PC-3 (cell line): ENCODE measurements at regions not wholly inside any gene's neighbourhood (a gene's known extent, or its start where the extent isn't known, plus 50 kb on each side); places are given as distances from the start of the nearest gene placed in this dataset.
A peak's percentile ranks its signal among the peaks of the same experiment; 100 is the strongest.

Source experiments
- ATAC-seq: fragments of 200-7000 bp; cut with Tn5 transposase; 2 replicates; pipeline ENCODE4 v1.9.1; 2020; ENCODE audit warnings: mild to moderate bottlenecking, moderate library complexity
- BruUV-seq: library from RNA; stranded (reverse); fragments of 400-500 nt; replicated peaks from 2 replicates; lab custom pipeline; 2021; lab: Mats Ljungman, UMichigan
- CTCF ChIA-PET: fragments of 300-600 bp; sonication (Branson Sonifier 250); formaldehyde crosslinking; loops from one replicate; lab custom pipeline; 2022; ENCODE audit warnings: antibody characterized with exemption; lab: Charles Lee
- POLR2A ChIA-PET: fragments of 300-600 bp; sonication (Branson Sonifier 250); formaldehyde crosslinking; loops from one replicate; lab custom pipeline; 2022; ENCODE audit warnings: antibody characterized with exemption; ENCODE audit not compliant: unreplicated experiment; lab: Charles Lee
- DNase-seq: peaks from one replicate; pipeline ENCODE4 v3.0.0-alpha.2; 2015
- H2AFZ ChIP-seq: fragments of 300-600 bp; sonication (generic); 2 replicates; pipeline ENCODE4 v1.6.0; 2016; ENCODE audit warnings: antibody characterized with exemption, low read length
- H3F3A ChIP-seq: fragments of 300-600 bp; sonication (generic); one replicate; pipeline ENCODE4 v1.6.0; 2017; ENCODE audit warnings: antibody characterized with exemption, low read length, control low read depth, mild to moderate bottlenecking; ENCODE audit not compliant: unreplicated experiment
- H3K27ac ChIP-seq: fragments of 300-600 bp; sonication (generic); 2 replicates; pipeline ENCODE4 v1.5.1; 2016; ENCODE audit warnings: mild to moderate bottlenecking, low read length
- H3K27me3 ChIP-seq: fragments of 300-600 bp; sonication (generic); 2 replicates; pipeline ENCODE4 v1.6.1; 2016; ENCODE audit warnings: low read length, mixed read lengths
- H3K36me3 ChIP-seq: fragments of 300-600 bp; sonication (generic); 2 replicates; pipeline ENCODE4 v1.6.1; 2016; ENCODE audit warnings: low read depth, mixed run types, low read length, mixed read lengths
- H3K4me1 ChIP-seq: fragments of 300-600 bp; sonication (generic); 2 replicates; pipeline ENCODE4 v1.5.1; 2016; ENCODE audit warnings: low read length; ENCODE audit not compliant: insufficient read depth
- H3K4me2 ChIP-seq: fragments of 300-600 bp; sonication (generic); 2 replicates; pipeline ENCODE4 v1.6.0; 2016; ENCODE audit warnings: low read length
- H3K4me3 ChIP-seq: fragments of 300-600 bp; sonication (generic); 2 replicates; pipeline ENCODE4 v1.5.1; 2016; ENCODE audit warnings: mild to moderate bottlenecking, low read length, mixed read lengths
- H3K79me2 ChIP-seq: fragments of 300-600 bp; sonication (generic); 2 replicates; pipeline ENCODE4 v1.6.1; 2017; ENCODE audit warnings: low read length, mixed read lengths
- H3K9ac ChIP-seq: fragments of 300-600 bp; sonication (generic); 2 replicates; pipeline ENCODE4 v1.6.0; 2016; ENCODE audit warnings: mild to moderate bottlenecking, low read length
- H3K9me2 ChIP-seq: fragments of 300-600 bp; sonication (generic); replicated peaks from 2 replicates; pipeline ENCODE4 v1.6.1; 2016; ENCODE audit warnings: mixed run types, low read length, mixed read lengths
- H3K9me3 ChIP-seq: fragments of 300-600 bp; sonication (generic); 2 replicates; pipeline ENCODE4 v1.6.1; 2016; ENCODE audit warnings: low read length, mixed read lengths
- H4K20me1 ChIP-seq: fragments of 300-600 bp; sonication (generic); 2 replicates; pipeline ENCODE4 v1.6.1; 2016; ENCODE audit warnings: low read length, mixed read lengths
- CTCF ChIP-seq: fragments of 300-600 bp; sonication (generic); conservative IDR thresholded peaks from 2 replicates; pipeline ENCODE4 v1.5.1; 2017; ENCODE audit warnings: antibody characterized with exemption, low read depth, mild to moderate bottlenecking, low read length
- EZH2 ChIP-seq: fragments of 300-600 bp; sonication (generic); IDR thresholded peaks from one replicate; pipeline ENCODE4 v1.6.1; 2017; ENCODE audit warnings: antibody characterized with exemption, mild to moderate bottlenecking, low read length; ENCODE audit not compliant: unreplicated experiment
- EZH2phosphoT487 ChIP-seq: fragments of 300-600 bp; sonication (generic); IDR thresholded peaks from 2 replicates; pipeline ENCODE4 v1.6.1; 2018; ENCODE audit warnings: mild to moderate bottlenecking, antibody characterized with exemption, low read length, borderline replicate concordance
- intact Hi-C: fragments of 100-400 bp; cut with micrococcal nuclease; formaldehyde crosslinking; loops from 2 replicates; pipeline ENCODE4 v1.9.0; 2023

- no peaks in the 10 kb centered on the region for H3K36me3 ChIP-seq
- no peaks in the 10 kb centered on the region for H3K79me2 ChIP-seq
- POLR2A ChIA-PET = no interaction called here
- ATAC-seq (no peak), DNase-seq (no peak)
- no peak overlapping the region for H2AFZ ChIP-seq
- intact Hi-C loops = no loop called here
- CTCF ChIA-PET = no interaction called here
- BruUV-seq = no TSS peak
- H3K9me2 ChIP-seq = no peaks in the 10 kb centered on the region
- H3K27me3 ChIP-seq = no peaks in the 10 kb centered on the region
- H3K4me3 ChIP-seq = no peak overlapping the region
- H3K4me2 ChIP-seq = no peak overlapping the region
- H3K27ac ChIP-seq = no peak overlapping the region
- no peaks in the 10 kb centered on the region for H4K20me1 ChIP-seq
- no peaks in the 10 kb centered on the region for H3F3A ChIP-seq
- no peak overlapping the region for H3K9ac ChIP-seq
- no peaks in the 10 kb centered on the region for H3K9me3 ChIP-seq
- no peak for TF ChIP-seq EZH2phosphoT487
- no peak for TF ChIP-seq CTCF
- no peak for TF ChIP-seq EZH2
- no peaks in the 10 kb centered on the region for H3K4me1 ChIP-seq
Observed at GRCh38 chr22:34102633-34103032, 182.4 kb upstream of the LARGE1 start.

- POLR2A ChIA-PET = no interaction called here
- no peak overlapping the region for H3K4me2 ChIP-seq
- no peak overlapping the region for H3K9ac ChIP-seq
- no peaks in the 10 kb centered on the region for H3F3A ChIP-seq
- CTCF ChIA-PET = no interaction called here
- ATAC-seq (no peak), DNase-seq (peak; percentile 9)
- H3K4me3 ChIP-seq = no peak overlapping the region
- H3K36me3 ChIP-seq = no peaks in the 10 kb centered on the region
- H2AFZ ChIP-seq = no peak overlapping the region
- TF ChIP-seq CTCF (peak; percentile 21; the same call in 1 of the 2 replicates), EZH2 (no peak)
- H3K9me3 ChIP-seq = no peaks in the 10 kb centered on the region
- no peaks in the 10 kb centered on the region for H3K79me2 ChIP-seq
- H3K27ac ChIP-seq = no peak overlapping the region
- H3K27me3 ChIP-seq = no peaks in the 10 kb centered on the region
- no peaks in the 10 kb centered on the region for H3K4me1 ChIP-seq
- intact Hi-C loops = no loop called here
- no peaks in the 10 kb centered on the region for H4K20me1 ChIP-seq
- no TSS peak for BruUV-seq
- no peaks in the 10 kb centered on the region for H3K9me2 ChIP-seq
Observed at GRCh38 chr22:34105461-34106062, 185.3 kb upstream of the LARGE1 start.

- Histone ChIP-seq H3K9me2 (no peaks in the 10 kb centered on the region), H3K9ac (no peak overlapping the region), H3F3A (no peaks in the 10 kb centered on the region), H3K4me1 (no peaks in the 10 kb centered on the region), H3K4me3 (no peak overlapping the region), H3K27me3 (no peaks in the 10 kb centered on the region), H3K9me3 (no peaks in the 10 kb centered on the region), H3K4me2 (no peak overlapping the region), H3K27ac (no peak overlapping the region), H3K79me2 (no peaks in the 10 kb centered on the region), H2AFZ (no peak overlapping the region), H4K20me1 (no peaks in the 10 kb centered on the region), H3K36me3 (no peaks in the 10 kb centered on the region)
- ChIA-PET POLR2A (no interaction called here), CTCF (no interaction called here)
- DNase-seq = no peak
- intact Hi-C loops = no loop called here
- no peak for ATAC-seq
- no peak for TF ChIP-seq EZH2phosphoT487
- no peak for TF ChIP-seq EZH2
- TF ChIP-seq CTCF = no peak
- no TSS peak for BruUV-seq
Observed at GRCh38 chr22:34108168-34108567, 187.9 kb upstream of the LARGE1 start.
